K562 (cell line): ENCODE measurements at regions not wholly inside any gene's neighbourhood (a gene's known extent, or its start where the extent isn't known, plus 50 kb on each side); places are given as distances from the start of the nearest gene placed in this dataset.

Source experiments
- ATAC-seq: fragments of 200-7000 bp; cut with Tn5 transposase; 3 replicates; pipeline ENCODE4 v1.9.1; 2020; ENCODE audit warnings: moderate library complexity
- BruUV-seq: library from RNA; stranded (reverse); fragments of 400-500 nt; replicated peaks from 2 replicates; lab custom pipeline; 2021; lab: Mats Ljungman, UMichigan
- CTCF ChIA-PET: fragments of 300-600 bp; formaldehyde crosslinking; extraction: SDS; loops from one replicate; lab custom pipeline; 2021; ENCODE audit warnings: low intra/inter-chr PET ratio; lab: Yijun Ruan, JAX
- POLR2A ChIA-PET: fragments of 300-600, 350-650 bp; sonication (Branson Sonifier 250); formaldehyde crosslinking; extraction: SDS; loops from one replicate; lab custom pipeline; 2021; ENCODE audit warnings: antibody characterized with exemption, inconsistent platforms; lab: Yijun Ruan, JAX
- DNase-seq, 4 experiments: peaks; one replicate each; pipeline versions ENCODE4 v3.0.0 to v3.0.0-alpha.2; 2011 to 2018; ENCODE audit warnings: low spot score in 3 of 4, mixed read lengths in 3 of 4; ENCODE audit errors: extremely low read depth in 1 of 4
- FAIRE-seq: peaks from 2 replicates; lab custom pipeline; 2011; peaks lifted over from hg19 to GRCh38; lab: Jason Lieb, UNC
- H2AFZ ChIP-seq: 2 replicates; pipeline ENCODE4 v1.6.0; 2011; ENCODE audit warnings: low read depth, low read length, control low read depth, inconsistent platforms
- H3K27ac ChIP-seq: fragments of 200-600 bp; 3 replicates; pipeline ENCODE4 v1.8.0; 2011; ENCODE audit warnings: low read depth, mild to moderate bottlenecking, control low read depth, inconsistent platforms, low read length, moderate library complexity, mixed read lengths; ENCODE audit errors: extremely low read depth
- H3K27me3 ChIP-seq, 2 experiments: fragments of 300-600 bp in 1 of 2; 2 replicates in 1 of 2; 3 replicates in 1 of 2; pipeline versions ENCODE4 v1.6.0 to v1.8.0; 2011; ENCODE audit warnings: inconsistent platforms in 2 of 2, low read length in 2 of 2, mild to moderate bottlenecking in 1 of 2, mixed read lengths in 1 of 2, moderate library complexity in 1 of 2; ENCODE audit not compliant: control insufficient read depth in 2 of 2, insufficient read depth in 2 of 2
- H3K36me3 ChIP-seq: fragments of 300-600 bp; 3 replicates; pipeline ENCODE4 v1.8.0; 2011; ENCODE audit warnings: mild to moderate bottlenecking, low read length, inconsistent platforms; ENCODE audit not compliant: control insufficient read depth, insufficient read depth
- H3K4me1 ChIP-seq, 2 experiments: fragments of 200-600 bp in 1 of 2; replicated peaks in 1 of 2; 2 replicates in 1 of 2; 3 replicates in 1 of 2; pipeline versions ENCODE4 v1.5.1 to v1.8.0; 2011; ENCODE audit warnings: inconsistent platforms in 2 of 2, low read length in 2 of 2, mild to moderate bottlenecking in 1 of 2, mixed read lengths in 1 of 2, moderate library complexity in 1 of 2; ENCODE audit not compliant: control insufficient read depth in 2 of 2, insufficient read depth in 2 of 2
- H3K4me2 ChIP-seq: 2 replicates; pipeline ENCODE4 v1.6.1; 2011; ENCODE audit warnings: low read length, control low read depth, inconsistent platforms, mixed read lengths; ENCODE audit not compliant: insufficient read depth
- H3K4me3 ChIP-seq: fragments of 200-600 bp; sonication (generic), shearing (Covaris generic); 2 replicates; pipeline ENCODE4 v1.5.1; 2016; ENCODE audit warnings: control low read depth, inconsistent platforms
- H3K79me2 ChIP-seq: fragments of 200-600 bp; 3 replicates; pipeline ENCODE4 v1.8.0; 2011; ENCODE audit warnings: low read length, inconsistent platforms; ENCODE audit not compliant: control insufficient read depth, insufficient read depth
- H3K9ac ChIP-seq, 2 experiments: 2 replicates each; pipeline versions ENCODE4 v1.6.0 to v1.6.1; 2011; ENCODE audit warnings: low read depth in 2 of 2, low read length in 2 of 2, control low read depth in 1 of 2, inconsistent platforms in 1 of 2, mild to moderate bottlenecking in 1 of 2, mixed read lengths in 1 of 2; ENCODE audit not compliant: insufficient read depth in 1 of 2
- H3K9me1 ChIP-seq: one replicate; pipeline ENCODE4 v1.6.0; 2011; ENCODE audit warnings: inconsistent platforms, mild to moderate bottlenecking, low read length, moderate library complexity; ENCODE audit not compliant: control insufficient read depth, insufficient read depth
- H3K9me3 ChIP-seq: replicated peaks from 2 replicates; pipeline ENCODE4 v1.5.1; 2011; ENCODE audit warnings: low read depth, low read length, inconsistent platforms; ENCODE audit not compliant: control insufficient read depth, insufficient read depth
- H4K20me1 ChIP-seq: replicated peaks from 2 replicates; pipeline ENCODE4 v1.6.1; 2011; ENCODE audit warnings: low read length, inconsistent platforms, mixed read lengths; ENCODE audit not compliant: control insufficient read depth, insufficient read depth
- NUFIP1 ChIP-seq: fragments of 450-650 bp; IDR thresholded peaks from 2 replicates; pipeline ENCODE4 v1.6.1; 2018; ENCODE audit not compliant: partially characterized antibody
- WGBS: fragments of 100-300 bp; shearing (Covaris generic); methylation state at CpG from one replicate; pipeline ENCODE4 v1.1.6; 2016; ENCODE audit warnings: low coverage, mixed read lengths; ENCODE audit not compliant: insufficient coverage; ENCODE audit errors: missing lambda C conversion rate; 5-methylcytosine and 5-hydroxymethylcytosine counted together
- in situ Hi-C: fragments of 300-500 bp; cut with MboI; formaldehyde crosslinking; loops from 4 replicates; pipeline ENCODE4 v1.15.0; 2018; ENCODE audit warnings: inconsistent platforms, mixed read lengths
- intact Hi-C: fragments of 100-400 bp; cut with micrococcal nuclease; formaldehyde crosslinking; loops from 2 replicates; pipeline ENCODE4 v1.14.2; 2022
- TF ChIP-seq, protein P1 (sequence below): sonication (generic); formaldehyde crosslinking; IDR thresholded peaks from 2 replicates; pipeline ENCODE4 v1.8.1; 2023; ENCODE audit warnings: missing genetic modification reagents, mild to moderate bottlenecking, borderline replicate concordance
- TF ChIP-seq, protein P2 (sequence below): sonication (generic); formaldehyde crosslinking; IDR thresholded peaks from 2 replicates; pipeline ENCODE4 v1.9.0; 2022; ENCODE audit warnings: mild to moderate bottlenecking, missing genetic modification reagents

DNA sequence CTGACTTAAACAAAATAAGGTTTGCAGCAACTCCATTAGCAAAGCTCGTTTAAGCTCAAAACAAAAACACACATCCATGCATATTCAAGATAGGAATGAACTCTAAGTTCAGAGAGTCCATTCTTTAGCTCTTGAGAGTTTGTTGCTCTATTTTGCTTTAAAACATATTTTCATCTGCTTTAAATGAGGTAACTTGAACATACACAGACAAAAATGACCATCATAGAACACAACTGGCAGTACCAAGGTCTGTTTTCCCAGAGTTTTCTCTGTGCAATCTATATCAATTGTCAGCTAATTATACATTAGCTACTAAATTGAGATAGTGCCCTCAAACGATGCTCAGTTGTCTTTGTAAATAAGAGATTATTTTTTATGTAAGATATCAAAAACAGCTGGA is 423.2 kb upstream of the ANO3 start:
- H3K27ac ChIP-seq, result no peak overlapping the region
- H3K4me3 ChIP-seq, result no peak overlapping the region
- in situ Hi-C loops (no loop called here), intact Hi-C loops (no loop called here)
- no peaks in the 10 kb centered on the region for H4K20me1 ChIP-seq
- H3K27me3 ChIP-seq, result no peaks in the 10 kb centered on the region
- ChIA-PET CTCF (no interaction called here), POLR2A (no interaction called here)
- WGBS, result 0% methylated on average over 2 of the region's 2 CpGs
- no peaks in the 10 kb centered on the region for H3K9me1 ChIP-seq
- H3K79me2 ChIP-seq, result no peaks in the 10 kb centered on the region
- no peak overlapping the region for H3K9ac ChIP-seq
- H3K4me2 ChIP-seq, result no peak overlapping the region
- ATAC-seq (no peak), DNase-seq (no peak), FAIRE-seq (no peak)
- no peaks in the 10 kb centered on the region for H3K9me3 ChIP-seq
- TF ChIP-seq NUFIP1, result no peak
- TF ChIP-seq, protein P1, sequence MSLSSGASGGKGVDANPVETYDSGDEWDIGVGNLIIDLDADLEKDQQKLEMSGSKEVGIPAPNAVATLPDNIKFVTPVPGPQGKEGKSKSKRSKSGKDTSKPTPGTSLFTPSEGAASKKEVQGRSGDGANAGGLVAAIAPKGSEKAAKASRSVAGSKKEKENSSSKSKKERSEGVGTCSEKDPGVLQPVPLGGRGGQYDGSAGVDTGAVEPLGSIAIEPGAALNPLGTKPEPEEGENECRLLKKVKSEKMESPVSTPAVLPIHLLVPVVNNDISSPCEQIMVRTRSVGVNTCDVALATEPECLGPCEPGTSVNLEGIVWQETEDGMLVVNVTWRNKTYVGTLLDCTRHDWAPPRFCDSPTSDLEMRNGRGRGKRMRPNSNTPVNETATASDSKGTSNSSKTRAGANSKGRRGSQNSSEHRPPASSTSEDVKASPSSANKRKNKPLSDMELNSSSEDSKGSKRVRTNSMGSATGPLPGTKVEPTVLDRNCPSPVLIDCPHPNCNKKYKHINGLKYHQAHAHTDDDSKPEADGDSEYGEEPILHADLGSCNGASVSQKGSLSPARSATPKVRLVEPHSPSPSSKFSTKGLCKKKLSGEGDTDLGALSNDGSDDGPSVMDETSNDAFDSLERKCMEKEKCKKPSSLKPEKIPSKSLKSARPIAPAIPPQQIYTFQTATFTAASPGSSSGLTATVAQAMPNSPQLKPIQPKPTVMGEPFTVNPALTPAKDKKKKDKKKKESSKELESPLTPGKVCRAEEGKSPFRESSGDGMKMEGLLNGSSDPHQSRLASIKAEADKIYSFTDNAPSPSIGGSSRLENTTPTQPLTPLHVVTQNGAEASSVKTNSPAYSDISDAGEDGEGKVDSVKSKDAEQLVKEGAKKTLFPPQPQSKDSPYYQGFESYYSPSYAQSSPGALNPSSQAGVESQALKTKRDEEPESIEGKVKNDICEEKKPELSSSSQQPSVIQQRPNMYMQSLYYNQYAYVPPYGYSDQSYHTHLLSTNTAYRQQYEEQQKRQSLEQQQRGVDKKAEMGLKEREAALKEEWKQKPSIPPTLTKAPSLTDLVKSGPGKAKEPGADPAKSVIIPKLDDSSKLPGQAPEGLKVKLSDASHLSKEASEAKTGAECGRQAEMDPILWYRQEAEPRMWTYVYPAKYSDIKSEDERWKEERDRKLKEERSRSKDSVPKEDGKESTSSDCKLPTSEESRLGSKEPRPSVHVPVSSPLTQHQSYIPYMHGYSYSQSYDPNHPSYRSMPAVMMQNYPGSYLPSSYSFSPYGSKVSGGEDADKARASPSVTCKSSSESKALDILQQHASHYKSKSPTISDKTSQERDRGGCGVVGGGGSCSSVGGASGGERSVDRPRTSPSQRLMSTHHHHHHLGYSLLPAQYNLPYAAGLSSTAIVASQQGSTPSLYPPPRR (CRISPR knock-in tag), result no peak
- TF ChIP-seq, protein P2, sequence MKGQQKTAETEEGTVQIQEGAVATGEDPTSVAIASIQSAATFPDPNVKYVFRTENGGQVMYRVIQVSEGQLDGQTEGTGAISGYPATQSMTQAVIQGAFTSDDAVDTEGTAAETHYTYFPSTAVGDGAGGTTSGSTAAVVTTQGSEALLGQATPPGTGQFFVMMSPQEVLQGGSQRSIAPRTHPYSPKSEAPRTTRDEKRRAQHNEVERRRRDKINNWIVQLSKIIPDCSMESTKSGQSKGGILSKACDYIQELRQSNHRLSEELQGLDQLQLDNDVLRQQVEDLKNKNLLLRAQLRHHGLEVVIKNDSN (CRISPR knock-in tag), result no peak
- BruUV-seq, result no TSS peak
- H3K36me3 ChIP-seq, result no peaks in the 10 kb centered on the region
- H3K4me1 ChIP-seq, result no peaks in the 10 kb centered on the region
- no peak overlapping the region for H2AFZ ChIP-seq
